Muscle of arm (tissue), 1 donor: ENCODE measurements at regions not wholly inside any gene's neighbourhood (a gene's known extent, or its start where the extent isn't known, plus 50 kb on each side); places are given as distances from the start of the nearest gene placed in this dataset.

Experiments
- DNase-seq: peaks from one replicate; pipeline ENCODE4 v3.0.0-alpha.2; 2013

DNA sequence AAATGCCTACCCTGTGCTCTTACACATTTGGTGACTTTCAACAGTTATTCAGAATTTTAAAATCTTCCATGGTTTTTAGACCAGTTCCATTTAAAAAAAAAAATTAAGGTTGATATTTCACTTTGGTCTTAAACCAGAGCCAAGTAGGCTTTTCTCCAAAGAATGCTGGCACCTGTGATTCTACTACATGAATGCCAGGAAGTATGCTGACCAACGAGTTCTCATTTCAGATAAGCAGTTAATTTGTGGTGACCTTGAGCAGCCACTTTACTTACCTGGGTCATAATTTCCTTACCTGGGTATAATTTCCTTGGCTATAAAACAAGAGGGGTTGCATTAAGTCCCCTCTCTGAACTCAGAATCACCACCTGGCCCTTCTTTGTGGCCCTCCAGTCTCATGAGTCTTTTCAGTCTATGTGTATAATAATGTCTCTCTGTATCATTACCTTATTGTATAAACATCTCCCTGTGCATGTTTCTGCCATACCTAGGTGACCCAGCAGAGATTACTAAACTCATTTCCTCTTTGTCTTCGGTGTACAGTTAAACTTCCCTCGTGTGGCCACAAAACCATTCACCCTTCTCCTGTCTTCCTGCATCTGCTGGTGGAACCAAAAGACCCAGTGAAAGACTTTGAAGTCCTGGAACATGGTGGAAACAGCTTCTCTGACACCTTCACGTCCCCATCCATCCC is 139.1 kb upstream of the DPT start:
- no peak for DNase-seq

DNA sequence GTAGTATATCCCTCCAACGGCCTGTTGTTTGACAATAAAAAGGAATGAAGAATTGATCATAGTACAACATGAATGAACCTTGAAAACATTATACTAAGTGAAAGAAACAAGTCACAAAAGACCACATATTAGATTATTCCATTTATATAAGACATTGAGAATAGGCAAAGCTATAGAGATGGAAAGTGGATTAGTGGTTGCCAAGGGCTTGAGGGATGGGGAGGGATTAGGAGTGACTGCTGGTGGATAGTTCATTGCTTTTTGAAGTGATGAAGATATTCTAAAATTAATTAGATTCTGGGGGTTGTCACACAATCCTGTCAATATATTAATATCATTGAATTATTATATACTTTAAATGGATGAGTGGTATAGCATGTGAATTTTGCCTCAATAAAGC is 142.5 kb upstream of the DPT start:
- no peak for DNase-seq

DNA sequence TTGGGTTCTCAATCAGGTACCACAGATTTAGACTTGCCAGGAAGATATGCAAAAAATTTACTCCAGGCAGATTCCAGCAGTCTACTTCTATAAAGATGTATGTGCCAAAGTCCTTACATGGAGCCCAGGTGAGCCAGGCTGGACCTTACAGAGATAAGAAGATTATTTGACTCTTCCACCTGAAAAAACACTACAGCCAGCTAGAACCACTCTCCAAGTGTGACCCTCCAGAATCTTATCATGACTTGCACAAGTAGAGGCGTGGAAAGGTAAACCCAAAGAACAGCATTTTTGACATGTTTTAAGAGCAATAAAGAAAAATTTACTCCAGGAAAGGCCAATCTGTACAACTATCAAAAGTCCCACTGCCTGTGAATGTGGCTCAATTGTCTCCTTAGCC is 146.8 kb upstream of the DPT start:
- DNase-seq = no peak

DNA sequence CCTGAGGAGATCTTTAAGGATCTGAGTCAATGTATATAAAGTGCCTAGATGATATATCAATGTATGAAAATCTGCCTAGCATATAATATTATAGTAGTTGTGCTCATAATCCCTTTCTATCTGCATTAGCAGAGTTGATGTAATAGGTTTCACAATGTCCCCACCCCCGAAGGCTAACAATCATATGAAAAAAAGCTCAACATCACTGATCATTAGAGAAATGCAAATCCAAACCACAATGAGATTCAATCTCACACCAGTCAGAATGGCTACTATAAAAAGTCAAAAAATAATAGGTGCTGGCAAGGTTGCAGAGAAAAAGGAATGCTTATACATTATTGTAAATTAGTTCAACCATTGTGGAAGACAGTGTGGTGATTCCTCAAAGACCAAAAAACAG is 147.8 kb upstream of the DPT start:
- DNase-seq = no peak

DNA sequence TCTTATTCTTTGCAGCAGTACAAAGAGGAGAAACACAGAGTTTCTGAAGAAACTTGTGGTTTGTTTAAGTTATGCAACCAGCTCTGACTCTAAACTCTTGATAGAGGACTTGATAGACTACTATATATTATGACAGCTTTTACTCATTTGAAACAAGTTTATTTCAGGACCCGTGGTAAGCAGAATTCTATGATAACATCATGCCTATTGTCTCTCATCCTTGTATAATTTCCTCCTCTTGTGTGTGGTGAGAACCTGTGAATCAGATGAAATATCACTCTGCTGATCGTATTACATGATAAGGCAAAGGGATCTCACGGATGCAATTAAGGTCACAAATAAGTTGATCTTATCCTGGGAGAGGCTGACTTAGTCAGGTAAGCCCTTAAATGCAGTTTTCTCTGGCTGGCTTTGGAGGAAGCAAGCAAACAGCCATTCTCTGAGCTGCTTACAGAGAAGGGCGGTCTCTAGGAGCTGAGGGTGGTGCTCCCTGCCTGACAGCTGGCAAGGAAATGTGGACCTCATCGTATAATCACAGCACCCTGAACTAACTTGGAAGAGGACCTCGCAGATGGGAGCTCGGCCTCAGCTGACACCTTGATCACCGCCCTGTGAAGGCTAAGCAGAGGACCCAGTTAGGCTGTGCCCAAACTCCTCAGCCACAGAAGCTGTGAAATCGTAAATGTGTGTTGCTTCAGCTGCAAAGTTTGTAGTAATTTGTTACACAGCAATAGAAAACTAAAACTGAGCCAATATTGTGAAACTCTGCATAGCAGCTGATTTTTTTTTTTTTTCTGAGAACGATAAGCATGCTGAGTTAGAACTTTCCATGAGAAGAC is 151.1 kb upstream of the DPT start:
- DNase-seq = peak; percentile 37

DNA sequence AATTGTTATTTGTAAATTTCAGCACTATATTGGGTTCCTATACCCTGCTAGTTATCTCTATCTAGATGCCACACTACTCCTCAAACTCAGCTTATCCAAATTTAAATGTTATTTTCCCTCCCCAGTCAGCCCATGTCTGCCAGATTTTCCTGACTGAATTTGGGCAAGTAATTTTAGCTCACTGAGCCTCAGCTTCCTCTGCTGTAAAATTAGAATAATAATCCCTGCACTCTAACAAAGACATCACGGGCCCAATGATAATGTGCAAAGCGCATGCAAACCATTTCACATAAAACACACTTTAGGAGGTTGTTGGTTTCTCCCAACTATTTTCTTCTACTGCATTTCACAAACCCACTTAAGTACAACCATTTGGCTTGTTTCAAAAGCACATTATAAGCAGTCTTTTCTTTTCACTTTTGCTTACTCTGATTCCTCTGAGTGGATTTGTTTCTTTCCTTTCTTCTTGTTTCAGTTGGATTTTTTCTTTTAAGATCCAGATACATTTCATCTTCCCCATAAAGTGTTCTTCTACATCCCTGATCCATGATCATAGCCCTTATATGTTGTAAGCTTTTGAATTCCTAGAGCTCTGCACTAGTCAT is 152.8 kb upstream of the DPT start:
- DNase-seq = no peak

DNA sequence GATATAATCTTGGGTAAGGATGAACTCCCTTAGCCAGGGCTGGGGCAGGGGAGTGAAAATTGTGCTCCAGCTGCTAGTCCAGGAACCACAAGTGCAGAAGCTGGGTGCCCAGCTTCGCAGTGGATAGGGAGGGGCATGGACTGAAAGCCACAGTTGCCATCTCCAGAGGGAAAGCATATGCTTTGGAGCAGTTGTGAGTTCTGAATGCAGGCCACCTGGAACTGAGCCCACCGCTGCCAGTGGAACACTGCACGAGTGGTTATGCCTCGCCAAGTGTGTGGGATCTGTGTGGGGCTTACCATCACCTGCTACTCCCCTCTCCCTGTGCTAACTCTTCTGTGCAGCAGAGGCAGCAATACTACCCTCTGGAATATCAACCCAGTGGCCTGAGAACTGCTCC is 158.4 kb upstream of the DPT start:
- no peak for DNase-seq

DNA sequence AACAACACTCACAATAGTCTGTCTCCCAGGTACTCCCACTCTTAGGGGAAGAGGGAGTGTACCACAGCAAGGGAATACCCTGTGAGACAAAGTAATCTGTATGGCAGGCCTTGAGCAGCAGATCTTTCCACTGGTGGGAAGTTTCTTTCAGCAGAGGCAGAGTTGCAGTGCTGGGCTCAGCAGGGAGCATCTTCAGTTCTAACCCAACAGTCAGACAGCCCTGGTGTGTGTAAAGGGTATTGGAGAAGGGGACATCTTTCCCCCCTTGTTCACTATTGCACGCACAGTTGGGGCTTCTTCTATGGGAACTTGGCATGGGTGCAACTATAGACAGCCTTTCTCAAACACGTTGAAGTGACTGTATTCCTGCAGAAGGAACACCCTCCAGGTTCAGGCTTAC is 159.4 kb upstream of the DPT start:
- DNase-seq = no peak

DNA sequence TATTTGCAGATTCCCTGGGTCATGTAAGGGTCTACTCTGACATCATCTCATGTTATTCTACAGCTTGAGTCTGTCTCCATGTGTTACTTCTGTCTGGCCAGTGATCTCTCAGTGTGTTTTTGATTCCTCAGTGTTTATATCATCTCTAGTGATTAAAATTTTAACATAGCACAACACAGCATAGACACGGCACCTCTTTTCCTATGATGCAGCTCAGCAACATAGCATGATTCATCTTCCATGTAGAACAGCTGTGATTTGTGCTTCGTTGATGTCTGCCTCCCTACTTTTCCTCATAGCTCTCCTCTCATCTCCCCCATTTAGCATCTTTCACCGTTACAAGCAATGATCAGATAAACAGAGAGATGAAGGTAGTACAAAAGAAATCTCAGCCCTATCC is 163.9 kb upstream of the DPT start:
- DNase-seq = no peak

DNA sequence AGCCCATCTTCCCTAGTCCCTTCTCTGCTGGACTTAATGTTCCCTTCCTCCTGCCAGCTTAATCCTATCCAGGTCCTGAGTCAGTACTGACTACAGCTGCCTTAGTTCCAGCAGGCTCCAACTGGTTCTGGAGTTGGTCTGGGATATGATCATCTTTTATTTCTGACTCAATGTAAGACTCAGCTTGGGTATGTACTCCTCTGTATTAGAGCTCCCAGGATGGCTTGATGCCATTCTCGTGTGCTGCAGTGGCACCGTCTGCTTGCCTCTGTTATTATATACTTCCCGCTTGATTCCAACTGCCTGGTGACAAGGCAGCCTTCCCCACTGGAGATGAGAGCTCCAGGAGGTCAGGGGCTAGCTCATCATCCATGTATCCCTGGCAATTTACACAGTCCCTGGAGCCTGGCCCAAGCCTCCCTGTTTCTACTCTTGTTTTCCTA is 164.4 kb upstream of the DPT start:
- peak; percentile 77 for DNase-seq

DNA sequence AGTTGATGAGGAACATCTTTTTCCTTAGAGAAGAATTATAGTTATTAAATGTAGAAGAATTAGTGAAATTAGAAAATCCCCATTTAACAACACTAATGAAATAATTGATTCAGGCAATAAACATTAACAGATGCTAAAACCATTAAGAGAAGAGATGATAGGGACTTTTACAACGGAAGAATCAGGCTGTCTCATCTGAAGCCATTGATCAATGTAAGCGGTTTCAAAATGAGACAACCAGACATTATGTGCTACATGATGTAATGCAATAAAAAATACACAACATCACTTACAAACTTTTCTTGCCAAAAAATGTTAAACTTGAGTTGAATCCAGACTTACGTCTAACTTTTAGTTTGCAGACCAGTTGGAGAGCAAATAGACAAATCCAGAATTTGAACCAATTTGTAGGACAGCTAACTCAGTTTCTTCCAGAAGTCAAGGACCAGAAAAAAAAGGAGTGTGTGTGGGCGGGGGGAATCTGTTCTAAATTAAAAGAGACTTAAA is 165.4 kb upstream of the DPT start:
- peak; percentile 88 for DNase-seq

DNA sequence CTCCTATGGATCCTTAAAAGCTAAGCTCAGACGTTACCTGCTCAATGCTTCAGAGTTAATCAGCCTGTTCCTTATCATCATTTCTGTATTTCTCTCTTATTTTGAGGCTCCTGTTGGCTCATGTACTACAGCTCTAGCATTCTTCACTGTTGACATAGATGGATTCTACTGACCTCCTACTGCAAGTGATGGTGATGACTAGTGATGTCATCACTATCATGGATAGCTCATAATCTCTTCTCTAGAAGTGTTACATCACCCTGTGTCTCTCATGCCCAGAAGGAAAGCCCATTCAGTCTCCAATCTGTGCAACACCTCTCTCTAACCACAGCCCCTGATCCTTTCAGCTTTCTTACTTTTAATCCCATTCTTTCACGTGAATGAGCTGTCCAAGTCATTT is 168.2 kb upstream of the DPT start:
- no peak for DNase-seq

DNA sequence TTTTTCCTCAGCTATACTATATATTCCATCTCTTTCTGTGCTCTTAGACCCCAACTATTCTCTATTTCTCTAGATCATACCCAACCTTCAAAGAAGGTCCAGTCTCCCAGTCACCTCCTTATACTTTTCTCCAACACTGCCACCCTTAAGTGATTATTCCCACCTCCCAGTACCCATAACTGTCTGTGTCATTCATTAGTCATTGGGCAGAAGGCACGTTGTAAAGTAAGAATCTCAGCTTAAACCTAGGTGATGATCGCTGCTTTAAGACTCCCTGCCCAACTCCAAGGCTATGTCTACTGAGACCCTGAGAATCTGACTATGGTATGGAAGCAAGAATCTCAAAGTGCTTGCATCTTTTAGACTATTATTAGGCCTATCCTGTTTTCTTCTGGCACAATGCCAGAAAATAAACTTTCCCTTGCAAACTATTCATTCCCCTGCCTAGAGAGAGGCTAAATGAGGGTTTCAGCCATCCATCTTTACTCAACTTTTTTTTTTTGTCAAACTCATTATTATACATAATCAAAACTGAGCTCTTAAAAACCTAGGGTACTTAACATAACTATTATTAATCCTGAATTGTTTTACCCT is 174.3 kb upstream of the DPT start:
- no peak for DNase-seq

DNA sequence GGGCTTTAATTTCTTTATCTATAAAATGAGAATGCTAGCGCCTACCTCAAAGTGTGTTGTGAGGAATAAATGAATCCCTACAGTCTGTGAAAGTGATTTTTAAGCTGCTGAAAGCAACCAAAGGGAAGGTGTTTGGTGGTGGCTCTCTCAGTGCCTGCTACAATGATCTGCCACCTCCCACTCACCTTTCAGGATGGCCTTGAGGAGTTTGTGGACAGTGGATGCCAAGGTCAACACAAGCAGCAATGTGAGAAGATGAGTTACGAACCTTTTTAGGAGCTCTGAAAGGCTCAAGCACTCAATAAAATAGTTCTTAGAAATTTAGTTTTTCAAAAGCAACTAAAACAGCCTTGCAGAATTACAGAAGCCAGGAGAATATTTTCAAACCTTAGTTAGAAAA is 176.6 kb upstream of the DPT start:
- no peak for DNase-seq

DNA sequence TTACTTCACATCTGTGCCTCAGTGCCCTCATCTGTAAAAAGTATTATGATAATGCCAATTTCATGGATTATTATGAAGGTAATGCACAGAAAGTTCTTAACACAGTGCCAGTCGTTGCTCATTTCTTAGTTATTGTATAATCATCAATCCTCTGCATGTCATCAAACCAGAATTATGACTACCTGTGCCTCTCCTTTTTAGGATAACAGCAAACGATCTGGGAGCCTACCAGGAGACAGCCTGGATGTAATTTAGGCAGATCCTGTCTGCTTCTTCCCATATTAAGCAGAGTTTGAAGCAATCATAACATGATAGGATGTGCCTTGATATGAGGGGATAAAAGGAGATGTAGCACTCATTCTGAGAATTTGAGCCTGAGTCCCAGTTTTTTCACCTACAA is 177.4 kb upstream of the DPT start:
- DNase-seq = no peak

DNA sequence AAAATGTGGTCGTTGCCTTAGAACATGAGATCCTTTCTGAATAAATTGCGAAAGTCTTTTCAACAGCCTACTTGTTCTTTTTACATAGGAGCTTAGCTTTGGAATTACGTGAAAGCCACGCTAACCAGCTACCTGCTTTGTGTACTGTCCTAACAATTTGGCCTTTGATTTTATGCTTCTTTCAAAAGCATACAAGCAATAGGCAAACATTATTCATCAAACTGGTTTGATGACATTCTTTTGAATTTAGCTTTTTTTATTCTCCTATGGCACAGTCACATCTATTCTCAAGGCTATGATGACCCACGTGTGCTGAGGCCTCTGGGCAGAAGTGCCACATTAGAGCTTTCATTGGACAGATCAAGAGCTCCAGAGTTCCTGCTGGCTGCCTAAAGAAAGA is 178.0 kb upstream of the DPT start:
- no peak for DNase-seq

DNA sequence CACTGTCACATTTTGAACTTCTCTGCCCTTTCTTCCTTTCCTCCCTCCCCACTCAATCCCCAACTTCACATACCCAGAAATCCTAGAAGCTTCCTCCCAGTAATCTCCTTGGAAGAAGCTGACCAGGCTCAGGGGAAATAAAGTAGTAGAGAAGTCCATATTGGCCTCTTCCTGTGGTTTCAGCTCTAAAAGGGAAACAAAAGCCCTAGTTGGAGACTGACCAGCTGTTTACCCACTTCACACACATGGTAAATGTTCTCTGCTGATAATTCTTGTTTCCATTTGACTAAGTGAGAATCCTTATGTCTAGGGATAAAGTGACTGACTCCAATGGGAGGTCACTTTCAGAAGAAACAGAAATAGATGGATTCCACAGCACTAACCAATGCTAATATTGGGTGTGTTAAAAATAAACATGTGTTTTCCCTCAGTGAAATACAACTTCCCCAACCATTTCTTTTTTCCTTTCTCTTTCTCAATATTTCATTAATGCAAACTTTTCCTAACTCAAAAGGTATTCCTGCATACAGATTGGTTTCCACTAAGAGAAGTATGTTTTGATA is 178.9 kb upstream of the DPT start:
- DNase-seq = no peak

DNA sequence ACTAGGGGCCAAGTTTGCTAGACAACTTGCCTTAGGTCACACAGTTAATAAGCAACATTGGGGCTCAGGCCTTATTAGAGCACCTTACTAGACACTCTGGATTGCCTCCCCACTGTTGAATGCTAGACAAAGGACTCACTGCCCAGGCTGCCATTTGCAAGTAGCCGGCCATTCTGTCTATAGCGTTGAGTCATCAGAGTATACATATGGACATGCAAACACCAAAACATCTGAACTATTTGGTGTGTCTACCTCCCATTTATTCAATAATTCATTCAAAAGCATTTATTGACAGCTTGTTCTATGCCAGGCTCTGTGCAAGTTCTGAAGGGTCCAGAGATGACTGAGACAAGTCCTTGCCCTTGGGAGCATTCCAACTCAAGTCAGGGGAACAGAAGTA is 181.4 kb upstream of the DPT start:
- DNase-seq = no peak

DNA sequence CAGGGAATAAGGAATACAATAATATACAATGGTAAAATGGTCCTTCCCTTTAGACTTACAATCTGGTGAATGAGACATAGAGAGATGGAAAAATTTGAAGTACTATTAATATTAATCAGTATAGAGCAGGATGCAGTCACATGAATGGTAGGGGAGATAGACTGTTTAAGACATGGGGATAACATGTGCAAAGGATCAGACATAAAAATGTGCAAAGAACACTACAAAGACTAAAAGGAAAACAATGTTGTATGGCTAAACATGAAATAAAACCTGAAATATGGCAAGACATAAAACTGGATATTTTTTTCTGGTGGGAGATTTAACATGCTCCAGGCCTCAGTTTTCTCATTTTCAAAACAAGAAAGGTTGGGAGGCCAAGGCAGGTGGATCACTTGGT is 182.4 kb upstream of the DPT start:
- DNase-seq = no peak

DNA sequence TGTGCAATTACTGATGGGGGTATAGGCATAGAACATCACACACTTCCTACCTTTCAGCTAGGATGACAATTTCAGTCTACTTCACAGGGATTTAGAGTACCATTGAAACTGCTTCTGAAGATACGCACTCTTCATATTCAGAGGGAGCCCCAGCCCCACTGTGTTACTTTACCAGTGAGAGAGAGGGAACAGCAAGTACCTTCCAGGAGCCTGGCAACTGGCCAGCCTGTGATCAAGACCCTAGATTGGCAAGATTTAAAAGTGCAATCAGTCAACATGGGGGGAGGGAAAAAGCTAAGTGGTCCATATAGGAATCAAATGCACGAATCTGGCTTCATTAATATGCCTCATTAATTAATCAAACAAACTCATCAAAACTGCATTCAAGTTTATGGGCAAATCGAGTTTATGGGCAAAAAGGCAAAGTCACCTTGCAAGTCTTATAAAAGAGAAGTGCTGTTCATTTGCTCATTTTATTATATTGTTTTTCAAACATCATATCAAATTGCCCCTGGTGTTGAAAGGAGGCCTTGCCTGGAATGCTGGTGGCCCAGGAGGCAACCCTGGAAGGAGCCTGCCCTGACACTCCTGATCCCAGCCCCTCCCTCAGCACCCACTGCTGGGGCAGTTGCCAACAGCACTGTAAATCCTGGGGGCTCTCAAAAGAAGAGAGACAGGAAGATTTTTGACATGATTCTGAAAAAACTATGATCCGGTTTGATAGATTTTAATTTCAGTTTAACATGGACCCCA is 184.9 kb upstream of the DPT start:
- DNase-seq = no peak

DNA sequence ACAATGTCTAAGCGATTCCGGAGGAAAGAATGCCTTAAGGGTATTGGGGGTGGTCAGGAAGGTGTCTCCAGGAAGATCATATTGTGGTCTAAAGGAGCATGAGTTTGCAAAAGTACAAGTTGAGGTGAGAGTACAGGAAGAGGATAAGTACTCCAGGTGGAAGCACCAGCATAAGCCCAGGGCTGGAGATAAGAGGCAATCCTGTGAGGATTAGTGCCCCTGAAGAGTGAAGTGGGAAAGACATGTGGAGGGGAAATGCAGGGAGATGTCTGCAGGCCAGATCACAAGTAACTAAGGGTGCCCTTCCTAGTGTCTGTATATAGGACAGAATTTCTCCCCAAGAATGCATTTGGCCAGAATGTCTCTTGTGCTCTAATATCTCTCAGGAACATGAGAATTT is 188.3 kb upstream of the DPT start:
- no peak for DNase-seq

DNA sequence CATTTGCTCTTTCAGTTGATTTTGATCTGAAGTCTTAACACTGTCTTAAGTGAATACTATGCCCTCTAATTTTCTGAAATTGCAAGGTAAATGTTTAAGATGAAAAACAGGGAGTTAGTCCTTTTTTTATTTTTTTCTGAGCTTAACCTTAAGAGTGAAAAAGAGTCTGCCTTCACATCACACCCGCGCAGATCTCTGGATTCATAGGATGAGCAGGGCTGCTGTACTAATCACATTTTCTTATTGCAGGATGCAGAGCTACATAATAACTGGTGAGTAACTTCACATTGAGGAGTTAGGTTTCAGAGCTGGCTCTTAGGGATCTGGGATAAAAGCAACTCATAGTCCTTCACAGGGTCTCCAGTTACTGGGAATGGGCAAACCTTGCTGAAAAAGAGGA is 188.7 kb upstream of the ATP1B1 start:
- DNase-seq = no peak
